ENCODE measurements at regions not wholly inside any gene's neighbourhood (a gene's known extent, or its start where the extent isn't known, plus 50 kb on each side); places are given as distances from the start of the nearest gene placed in this dataset.

- no peak for TF ChIP-seq ZFX (IDR thresholded peaks at IDR 0.05)
- peak; percentile 87 for TF ChIP-seq CTCF (conservative IDR thresholded peaks at IDR 0.05)
- H3K27ac ChIP-seq = no peak overlapping the region
Measured at GRCh38 chr20:16801919-16802651, 53.9 kb downstream of the OTOR start.

GRCh38 chr20:16802652-16802935 lies 54.4 kb downstream of the OTOR start:
- TF ChIP-seq ZFX (IDR thresholded peaks at IDR 0.05) (no peak), CTCF (conservative IDR thresholded peaks at IDR 0.05) (no peak)
- H3K27ac ChIP-seq = no peak overlapping the region

GRCh38 chr20:16803965-16804792 lies 56.0 kb downstream of the OTOR start:
- H3K27ac ChIP-seq = no peak overlapping the region
- TF ChIP-seq CTCF (conservative IDR thresholded peaks at IDR 0.05) (peak; percentile 89), ZFX (IDR thresholded peaks at IDR 0.05) (no peak)

GRCh38 chr20:16804793-16805187 lies 56.6 kb downstream of the OTOR start:
- TF ChIP-seq CTCF (conservative IDR thresholded peaks at IDR 0.05) (no peak), ZFX (IDR thresholded peaks at IDR 0.05) (no peak)
- no peak overlapping the region for H3K27ac ChIP-seq

- H3K27ac ChIP-seq = no peak overlapping the region
- no peak for TF ChIP-seq ZFX (IDR thresholded peaks at IDR 0.05)
- TF ChIP-seq CTCF (conservative IDR thresholded peaks at IDR 0.05) = no peak
Measured at GRCh38 chr20:16806061-16806460, 57.9 kb downstream of the OTOR start.

- no peak overlapping the region for H3K27ac ChIP-seq
- TF ChIP-seq CTCF (conservative IDR thresholded peaks at IDR 0.05) = no peak
- TF ChIP-seq ZFX (IDR thresholded peaks at IDR 0.05) = no peak
Measured at GRCh38 chr20:16806886-16807285, 58.7 kb downstream of the OTOR start.

GRCh38 chr20:16808796-16809195 lies 60.6 kb downstream of the OTOR start:
- TF ChIP-seq CTCF (conservative IDR thresholded peaks at IDR 0.05) (no peak), ZFX (IDR thresholded peaks at IDR 0.05) (no peak)

More at GRCh38 chr20:16808796-16809195, 60.6 kb downstream of the OTOR start:
- no peak overlapping the region for H3K27ac ChIP-seq
